ENCODE measurements at regions not wholly inside any gene's neighbourhood (a gene's known extent, or its start where the extent isn't known, plus 50 kb on each side); places are given as distances from the start of the nearest gene placed in this dataset.

DNA sequence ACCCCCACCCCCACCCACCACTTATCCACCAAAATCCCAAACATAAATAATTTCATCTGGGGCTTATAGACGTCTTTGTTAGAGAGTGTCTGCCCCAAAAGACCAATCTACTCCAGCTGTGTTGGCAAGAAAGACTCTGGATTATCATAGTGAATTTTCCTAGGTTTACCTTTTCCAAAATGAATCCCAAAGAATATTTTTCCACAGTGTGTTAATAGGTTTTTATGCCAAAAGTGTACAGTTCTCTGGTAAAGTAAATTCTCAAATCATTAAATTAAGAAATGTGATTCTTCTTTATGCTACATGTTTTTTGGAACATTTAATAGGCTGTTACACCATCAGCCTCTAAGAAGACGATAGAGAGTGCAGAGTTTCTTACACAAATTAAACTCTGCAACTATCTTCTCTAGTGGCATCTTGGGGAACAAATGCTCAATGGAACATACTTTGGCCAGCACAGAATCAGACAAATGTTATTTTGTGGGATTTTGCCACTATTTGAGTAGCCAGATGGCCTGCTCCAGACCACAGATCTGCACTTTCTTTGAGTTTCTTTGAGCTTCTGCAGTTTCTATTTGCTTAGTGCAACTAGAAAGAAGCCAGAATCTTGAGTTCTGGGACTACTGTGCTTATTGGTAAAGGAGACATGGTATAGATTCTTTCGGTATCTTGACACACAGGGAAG lies 206.0 kb downstream of the KIT start:
- CTCF ChIA-PET, result interaction anchor here in 1 of 2 donors (0.6 kb wide), 1 partner anchor 11 kb away, joined by 6 read pairs; no protein-coding TSS in a partner anchor
- Mint-ChIP-seq H3K36me3 (no peaks in the 10 kb centered on the region), H3K27me3 (no peaks in the 10 kb centered on the region), H3K4me3 (no peak overlapping the region), H3K4me1 (no peaks in the 10 kb centered on the region), H3K9me3 (no peaks in the 10 kb centered on the region), H3K27ac (no peak overlapping the region)
- H3K4me3 ChIP-seq (ENCODE audit: control insufficient read depth in 1 of 2, extremely low read depth in 1 of 2, low read length in 1 of 2), result no peak overlapping the region
- WGBS (ENCODE audit: insufficient coverage), result no CpG with 5 or more reads among the region's 3 CpGs
- DNase-seq (no peak), ATAC-seq (replicated peaks in 1 of 4) (no peak)
- H3K9me3 ChIP-seq, result no peaks in the 10 kb centered on the region
- H3K4me1 ChIP-seq (ENCODE audit: control insufficient read depth in 1 of 2, extremely low read depth in 1 of 2, insufficient read depth in 2 of 2, low read length in 2 of 2), result no peaks in the 10 kb centered on the region
- no peaks in the 10 kb centered on the region for H3K27me3 ChIP-seq (replicated peaks in 1 of 2; ENCODE audit: control insufficient read depth in 2 of 2, extremely low read depth in 1 of 2, insufficient read depth in 2 of 2, low read length in 1 of 2)
- POLR2A ChIA-PET, result no interaction called here
- no peaks in the 10 kb centered on the region for H3K36me3 ChIP-seq (ENCODE audit: control insufficient read depth in 2 of 2, extremely low read depth in 1 of 2, insufficient read depth in 1 of 2, low read length in 1 of 2)
- H3K27ac ChIP-seq (ENCODE audit: low read length), result no peak overlapping the region

- POLR2A ChIA-PET, result no interaction called here
- no peaks in the 10 kb centered on the region for H3K4me1 Mint-ChIP-seq
Measured at GRCh38 chr4:54861201-54861600, 203.4 kb downstream of the KIT start.

GRCh38 chr4:54855191-54855854 lies 197.6 kb downstream of the KIT start:
- H3K36me3 Mint-ChIP-seq, result no peaks in the 10 kb centered on the region
- WGBS (ENCODE audit: insufficient coverage), result 93% methylated on average over 5 of the region's 9 CpGs
- DNase-seq, result no peak

More at GRCh38 chr4:54861201-54861600, 203.4 kb downstream of the KIT start:
- no peaks in the 10 kb centered on the region for H3K36me3 ChIP-seq (ENCODE audit: control insufficient read depth in 2 of 2, extremely low read depth in 1 of 2, insufficient read depth in 1 of 2, low read length in 1 of 2)
- CTCF ChIA-PET, result no interaction called here
- H3K27me3 ChIP-seq (replicated peaks in 1 of 2; ENCODE audit: control insufficient read depth in 2 of 2, extremely low read depth in 1 of 2, insufficient read depth in 2 of 2, low read length in 1 of 2), result no peaks in the 10 kb centered on the region
- no peak overlapping the region for H3K27ac ChIP-seq (ENCODE audit: low read length)
- no peaks in the 10 kb centered on the region for H3K36me3 Mint-ChIP-seq
- no peak overlapping the region for H3K4me3 ChIP-seq (ENCODE audit: control insufficient read depth in 1 of 2, extremely low read depth in 1 of 2, low read length in 1 of 2)
- H3K9me3 Mint-ChIP-seq, result no peaks in the 10 kb centered on the region
- H3K4me3 Mint-ChIP-seq, result no peak overlapping the region
- H3K27me3 Mint-ChIP-seq, result no peaks in the 10 kb centered on the region
- no peaks in the 10 kb centered on the region for H3K9me3 ChIP-seq
- no peaks in the 10 kb centered on the region for H3K4me1 ChIP-seq (ENCODE audit: control insufficient read depth in 1 of 2, extremely low read depth in 1 of 2, insufficient read depth in 2 of 2, low read length in 2 of 2)
- no peak for DNase-seq
- WGBS (ENCODE audit: insufficient coverage), result 75% methylated on average over 1 of the region's 2 CpGs
- no peak overlapping the region for H3K27ac Mint-ChIP-seq
- no peak for ATAC-seq (replicated peaks in 1 of 4)

DNA sequence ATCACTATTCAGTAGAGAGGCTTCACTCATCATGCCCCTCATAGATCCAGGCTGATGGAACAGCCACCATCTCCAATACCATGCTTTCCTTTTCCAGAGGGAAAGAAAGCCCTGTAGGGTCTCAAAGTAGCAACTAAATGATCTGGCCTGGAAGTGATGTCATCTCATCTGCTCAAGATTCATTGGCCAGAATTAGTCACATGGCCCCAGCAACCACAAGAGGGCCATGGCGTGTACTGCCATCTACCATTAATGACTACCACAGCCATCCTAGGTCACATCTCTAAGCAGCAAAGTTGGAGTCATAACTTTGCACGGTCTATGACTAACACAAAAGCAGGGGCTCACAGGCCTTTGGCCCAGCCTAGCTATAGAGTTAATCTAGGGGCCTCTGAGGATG lies 194.8 kb downstream of the KIT start:
- no peaks in the 10 kb centered on the region for H3K36me3 ChIP-seq (ENCODE audit: control insufficient read depth in 2 of 2, extremely low read depth in 1 of 2, insufficient read depth in 1 of 2, low read length in 1 of 2)
- Mint-ChIP-seq H3K27ac (no peak overlapping the region), H3K4me3 (no peak overlapping the region), H3K27me3 (no peaks in the 10 kb centered on the region), H3K9me3 (no peaks in the 10 kb centered on the region), H3K36me3 (no peaks in the 10 kb centered on the region), H3K4me1 (no peaks in the 10 kb centered on the region)
- ChIA-PET POLR2A (no interaction called here), CTCF (no interaction called here)
- H3K27ac ChIP-seq (ENCODE audit: low read length), result no peak overlapping the region
- H3K9me3 ChIP-seq, result no peaks in the 10 kb centered on the region
- no peak for DNase-seq
- no peak for ATAC-seq (replicated peaks in 1 of 4)
- no peak overlapping the region for H3K4me3 ChIP-seq (ENCODE audit: control insufficient read depth in 1 of 2, extremely low read depth in 1 of 2, low read length in 1 of 2)
- no peaks in the 10 kb centered on the region for H3K4me1 ChIP-seq (ENCODE audit: control insufficient read depth in 1 of 2, extremely low read depth in 1 of 2, insufficient read depth in 2 of 2, low read length in 2 of 2)
- 83% methylated on average over 1 of the region's 2 CpGs for WGBS (ENCODE audit: insufficient coverage)
- H3K27me3 ChIP-seq (replicated peaks in 1 of 2; ENCODE audit: control insufficient read depth in 2 of 2, extremely low read depth in 1 of 2, insufficient read depth in 2 of 2, low read length in 1 of 2), result no peaks in the 10 kb centered on the region

More at GRCh38 chr4:54855191-54855854, 197.6 kb downstream of the KIT start:
- CTCF ChIA-PET, result interaction anchor here in 1 of 2 donors (0.6 kb wide), 1 partner anchor 1921 kb away, joined by 5 read pairs; no protein-coding TSS in a partner anchor
- Histone ChIP-seq H3K27me3 (replicated peaks in 1 of 2; ENCODE audit: control insufficient read depth in 2 of 2, extremely low read depth in 1 of 2, insufficient read depth in 2 of 2, low read length in 1 of 2) (no peaks in the 10 kb centered on the region), H3K4me3 (ENCODE audit: control insufficient read depth in 1 of 2, extremely low read depth in 1 of 2, low read length in 1 of 2) (no peak overlapping the region), H3K4me1 (ENCODE audit: control insufficient read depth in 1 of 2, extremely low read depth in 1 of 2, insufficient read depth in 2 of 2, low read length in 2 of 2) (no peaks in the 10 kb centered on the region), H3K9me3 (no peaks in the 10 kb centered on the region), H3K36me3 (ENCODE audit: control insufficient read depth in 2 of 2, extremely low read depth in 1 of 2, insufficient read depth in 1 of 2, low read length in 1 of 2) (no peaks in the 10 kb centered on the region), H3K27ac (ENCODE audit: low read length) (no peak overlapping the region)
- no peaks in the 10 kb centered on the region for H3K9me3 Mint-ChIP-seq
- POLR2A ChIA-PET, result no interaction called here
- no peak overlapping the region for H3K4me3 Mint-ChIP-seq
- H3K27me3 Mint-ChIP-seq, result no peaks in the 10 kb centered on the region
- no peak overlapping the region for H3K27ac Mint-ChIP-seq
- no peaks in the 10 kb centered on the region for H3K4me1 Mint-ChIP-seq
- no peak for ATAC-seq (replicated peaks in 1 of 4)

DNA sequence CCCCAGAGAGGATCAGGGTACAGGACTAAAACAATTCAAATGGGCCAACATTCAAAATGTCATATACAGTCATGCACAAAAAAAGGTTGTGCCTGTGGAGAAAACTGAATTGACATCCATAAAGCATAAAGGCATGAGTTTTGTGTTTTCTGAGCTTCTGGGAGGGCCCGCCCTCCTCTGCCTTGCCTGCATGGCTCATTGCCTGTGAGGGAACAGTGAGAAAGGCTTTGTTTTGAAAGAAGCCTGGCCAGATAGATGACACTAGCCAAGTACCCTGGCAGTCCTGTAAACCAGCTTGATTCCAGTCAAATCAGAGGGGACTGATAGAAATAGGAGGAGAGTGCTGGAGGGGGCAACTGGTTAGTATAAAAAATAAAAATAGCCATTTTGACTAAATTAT lies 194.3 kb downstream of the KIT start:
- Mint-ChIP-seq H3K27me3 (no peaks in the 10 kb centered on the region), H3K9me3 (no peaks in the 10 kb centered on the region), H3K36me3 (no peaks in the 10 kb centered on the region), H3K27ac (no peak overlapping the region), H3K4me3 (no peak overlapping the region), H3K4me1 (no peaks in the 10 kb centered on the region)
- Histone ChIP-seq H3K27ac (ENCODE audit: low read length) (no peak overlapping the region), H3K4me1 (ENCODE audit: control insufficient read depth in 1 of 2, extremely low read depth in 1 of 2, insufficient read depth in 2 of 2, low read length in 2 of 2) (no peaks in the 10 kb centered on the region), H3K4me3 (ENCODE audit: control insufficient read depth in 1 of 2, extremely low read depth in 1 of 2, low read length in 1 of 2) (no peak overlapping the region), H3K27me3 (replicated peaks in 1 of 2; ENCODE audit: control insufficient read depth in 2 of 2, extremely low read depth in 1 of 2, insufficient read depth in 2 of 2, low read length in 1 of 2) (no peaks in the 10 kb centered on the region), H3K36me3 (ENCODE audit: control insufficient read depth in 2 of 2, extremely low read depth in 1 of 2, insufficient read depth in 1 of 2, low read length in 1 of 2) (no peaks in the 10 kb centered on the region), H3K9me3 (no peaks in the 10 kb centered on the region)
- DNase-seq (no peak), ATAC-seq (replicated peaks in 1 of 4) (no peak)
- 100% methylated on average over 1 of the region's 1 CpG for WGBS (ENCODE audit: insufficient coverage)
- POLR2A ChIA-PET, result no interaction called here
- CTCF ChIA-PET, result interaction anchor here in 1 of 2 donors (0.6 kb wide), 1 partner anchor 321 kb away, joined by 3 read pairs; no protein-coding TSS in a partner anchor

DNA sequence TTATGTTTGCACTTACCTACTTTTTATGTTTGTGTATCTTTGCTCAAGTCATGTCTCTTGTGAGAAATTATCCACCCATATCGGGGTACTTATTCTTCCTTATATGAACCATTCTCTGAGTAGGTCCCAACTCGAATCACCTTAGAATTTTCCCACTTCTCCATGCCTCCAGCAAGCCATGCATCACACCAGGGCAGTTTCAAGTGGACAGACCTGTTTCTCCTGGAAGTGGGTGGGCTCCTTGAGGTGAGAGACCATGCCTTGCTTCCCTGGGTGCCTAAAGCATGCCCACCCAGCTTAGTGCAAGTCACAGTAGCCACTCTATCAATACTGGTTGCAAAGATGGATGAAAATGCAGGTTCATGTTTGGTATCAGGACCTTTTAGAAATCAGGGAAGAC lies 187.2 kb downstream of the KIT start:
- ChIA-PET POLR2A (no interaction called here), CTCF (interaction anchor here in 1 of 2 donors (0.7 kb wide), 1 partner anchor 546 kb away, joined by 3 read pairs; no protein-coding TSS in a partner anchor)
- no peaks in the 10 kb centered on the region for H3K27me3 Mint-ChIP-seq
- Histone ChIP-seq H3K4me1 (ENCODE audit: control insufficient read depth in 1 of 2, extremely low read depth in 1 of 2, insufficient read depth in 2 of 2, low read length in 2 of 2) (no peaks in the 10 kb centered on the region), H3K4me3 (ENCODE audit: control insufficient read depth in 1 of 2, extremely low read depth in 1 of 2, low read length in 1 of 2) (no peak overlapping the region), H3K27me3 (replicated peaks in 1 of 2; ENCODE audit: control insufficient read depth in 2 of 2, extremely low read depth in 1 of 2, insufficient read depth in 2 of 2, low read length in 1 of 2) (no peaks in the 10 kb centered on the region), H3K27ac (ENCODE audit: low read length) (no peak overlapping the region), H3K9me3 (no peaks in the 10 kb centered on the region), H3K36me3 (ENCODE audit: control insufficient read depth in 2 of 2, extremely low read depth in 1 of 2, insufficient read depth in 1 of 2, low read length in 1 of 2) (no peaks in the 10 kb centered on the region)
- ATAC-seq (replicated peaks in 1 of 4), result no peak
- H3K27ac Mint-ChIP-seq, result no peak overlapping the region
- no CpG with 5 or more reads among the region's 2 CpGs for WGBS (ENCODE audit: insufficient coverage)
- H3K4me3 Mint-ChIP-seq, result no peak overlapping the region
- peaks cover 0 to 5% (median 3%) of the 10 kb centered on the region in 3 donors for H3K4me1 Mint-ChIP-seq
- H3K9me3 Mint-ChIP-seq, result no peaks in the 10 kb centered on the region
- no peak for DNase-seq
- H3K36me3 Mint-ChIP-seq, result no peaks in the 10 kb centered on the region
